Fibroblast of skin of left biceps (primary cell): ENCODE measurements at regions not wholly inside any gene's neighbourhood (a gene's known extent, or its start where the extent isn't known, plus 50 kb on each side); places are given as distances from the start of the nearest gene placed in this dataset.
"Not testable (repeated sequence)": the region's sequence is repeated elsewhere in the genome, so short reads cannot be mapped to it uniquely, and the experiment has no call there.

ENCODE experiments used
- DNase-seq, 2 experiments: peaks; one replicate each; pipeline ENCODE4 v3.0.0-alpha.2; 2013; ENCODE audit warnings: low read depth in 2 of 2

- DNase-seq: no peak
These were observed 826.5 kb downstream of the UQCRFS1 start for GRCh38 chr19:28386470-28386869.

GRCh38 chr19:28386066-28386465 lies 826.9 kb downstream of the UQCRFS1 start:
- no peak for DNase-seq

- no peak for DNase-seq
These were observed 835.9 kb downstream of the UQCRFS1 start for GRCh38 chr19:28377077-28377476.

GRCh38 chr19:28374971-28375370 lies 838.0 kb downstream of the UQCRFS1 start:
- no peak for DNase-seq

GRCh38 chr19:28372576-28373247 lies 840.2 kb downstream of the UQCRFS1 start:
- DNase-seq: no peak

GRCh38 chr19:28367146-28367545 lies 845.8 kb downstream of the UQCRFS1 start:
- DNase-seq: no peak

GRCh38 chr19:28363254-28363653 lies 849.7 kb downstream of the UQCRFS1 start:
- DNase-seq: no peak

- no peak for DNase-seq
These were observed 853.2 kb downstream of the UQCRFS1 start for GRCh38 chr19:28359431-28360414.

GRCh38 chr19:28358633-28359032 lies 854.3 kb downstream of the UQCRFS1 start:
- DNase-seq: no peak

- no peak for DNase-seq
These were observed 861.2 kb downstream of the UQCRFS1 start for GRCh38 chr19:28351761-28352160.

- not testable (repeated sequence) for DNase-seq
These were observed 861.6 kb downstream of the UQCRFS1 start for GRCh38 chr19:28351321-28351720.

GRCh38 chr19:28350673-28351072 lies 862.3 kb downstream of the UQCRFS1 start:
- no peak for DNase-seq

GRCh38 chr19:28350037-28350436 lies 862.9 kb downstream of the UQCRFS1 start:
- no peak for DNase-seq

GRCh38 chr19:28349604-28350003 lies 863.3 kb downstream of the UQCRFS1 start:
- no peak for DNase-seq

GRCh38 chr19:28345811-28346210 lies 867.1 kb downstream of the UQCRFS1 start:
- no peak for DNase-seq

GRCh38 chr19:28341810-28342350 lies 871.1 kb downstream of the UQCRFS1 start:
- no peak for DNase-seq

GRCh38 chr19:28334419-28334818 lies 878.5 kb downstream of the UQCRFS1 start:
- DNase-seq: no peak

GRCh38 chr19:28333909-28334308 lies 879.0 kb downstream of the UQCRFS1 start:
- DNase-seq: no peak

GRCh38 chr19:28332886-28333285 lies 880.1 kb downstream of the UQCRFS1 start:
- DNase-seq: no peak

GRCh38 chr19:28332351-28332750 lies 880.6 kb downstream of the UQCRFS1 start:
- DNase-seq: no peak

- DNase-seq: no peak
These were observed 881.4 kb downstream of the UQCRFS1 start for GRCh38 chr19:28331596-28331995.

- DNase-seq: no peak
These were observed 882.1 kb downstream of the UQCRFS1 start for GRCh38 chr19:28330831-28331230.

GRCh38 chr19:28329429-28329828 lies 883.5 kb downstream of the UQCRFS1 start:
- DNase-seq: no peak
